IMR-90 (cell line): ENCODE measurements at regions not wholly inside any gene's neighbourhood (a gene's known extent, or its start where the extent isn't known, plus 50 kb on each side); places are given as distances from the start of the nearest gene placed in this dataset.

ENCODE experiments used
- ATAC-seq: fragments of 200-7000 bp; cut with Tn5 transposase; 2 replicates; pipeline ENCODE4 v1.9.1; 2020; ENCODE audit warnings: low read depth, mild to moderate bottlenecking, moderate library complexity
- BruUV-seq: library from RNA; stranded (reverse); fragments of 400-500 nt; replicated peaks from 2 replicates; lab custom pipeline; 2021; lab: Mats Ljungman, UMichigan
- CTCF ChIA-PET: fragments of 300-600 bp; formaldehyde crosslinking; extraction: SDS; loops from one replicate; lab custom pipeline; 2021; ENCODE audit warnings: antibody characterized with exemption; lab: Yijun Ruan, JAX
- POLR2A ChIA-PET: fragments of 300-600 bp; sonication (Branson Sonifier 250); formaldehyde crosslinking; loops from one replicate; lab custom pipeline; 2022; ENCODE audit warnings: antibody characterized with exemption; ENCODE audit not compliant: unreplicated experiment; lab: Charles Lee
- DNase-seq: peaks from one replicate; pipeline ENCODE4 v3.0.0; 2013
- H2AFZ ChIP-seq: replicated peaks from 2 replicates; pipeline ENCODE3; 2013; ENCODE audit warnings: low read length, mild to moderate bottlenecking; ENCODE audit not compliant: poor library complexity
- H2AK5ac ChIP-seq: 2 replicates; pipeline ENCODE4 v1.6.1; 2013; ENCODE audit warnings: low read depth, low read length, inconsistent platforms
- H2AK9ac ChIP-seq: replicated peaks from 2 replicates; pipeline ENCODE3; 2013; ENCODE audit warnings: mild to moderate bottlenecking, low read depth, low read length, moderate library complexity; ENCODE audit not compliant: poor library complexity
- H2BK120ac ChIP-seq: 2 replicates; pipeline ENCODE4 v1.6.1; 2013; ENCODE audit warnings: low read depth, low read length, inconsistent platforms
- H2BK15ac ChIP-seq: 3 replicates; pipeline ENCODE4 v1.6.1; 2013; ENCODE audit warnings: low read depth, low read length, inconsistent platforms
- H2BK20ac ChIP-seq: 2 replicates; pipeline ENCODE4 v1.6.1; 2013; ENCODE audit warnings: low read depth, mild to moderate bottlenecking, inconsistent platforms, low read length, moderate library complexity
- H2BK5ac ChIP-seq: 2 replicates; pipeline ENCODE4 v1.6.1; 2013; ENCODE audit warnings: mild to moderate bottlenecking, low read depth, low read length, inconsistent platforms; ENCODE audit not compliant: poor library complexity, severe bottlenecking
- H3K14ac ChIP-seq: replicated peaks from 2 replicates; pipeline ENCODE4 v1.6.1; 2013; ENCODE audit warnings: low read depth, low read length, inconsistent platforms
- H3K18ac ChIP-seq: 2 replicates; pipeline ENCODE4 v1.6.1; 2013; ENCODE audit warnings: low read depth, low read length, control low read depth
- H3K23ac ChIP-seq: 2 replicates; pipeline ENCODE4 v1.6.1; 2013; ENCODE audit warnings: low read depth, low read length, inconsistent platforms
- H3K27ac ChIP-seq: 2 replicates; pipeline ENCODE4 v1.5.1; 2013; ENCODE audit warnings: mild to moderate bottlenecking, control low read depth, low read length; ENCODE audit not compliant: insufficient read depth
- H3K27me3 ChIP-seq: 2 replicates; pipeline ENCODE4 v1.6.1; 2013; ENCODE audit warnings: low read length; ENCODE audit not compliant: control insufficient read depth, insufficient read depth
- H3K36me3 ChIP-seq: 2 replicates; pipeline ENCODE4 v1.6.1; 2013; ENCODE audit warnings: low read length, mixed read lengths; ENCODE audit not compliant: control insufficient read depth, insufficient read depth
- H3K4ac ChIP-seq: 2 replicates; pipeline ENCODE4 v1.6.1; 2013; ENCODE audit warnings: low read depth, low read length, inconsistent platforms
- H3K4me1 ChIP-seq: 2 replicates; pipeline ENCODE4 v1.6.1; 2013; ENCODE audit warnings: low read length, mixed read lengths; ENCODE audit not compliant: control insufficient read depth, insufficient read depth
- H3K4me2 ChIP-seq: 2 replicates; pipeline ENCODE4 v1.6.1; 2013; ENCODE audit warnings: low read depth, mild to moderate bottlenecking, control low read depth, low read length, moderate library complexity
- H3K4me3 ChIP-seq: 2 replicates; pipeline ENCODE4 v1.5.1; 2013; ENCODE audit warnings: low read depth, mild to moderate bottlenecking, control low read depth, low read length, moderate library complexity; ENCODE audit not compliant: insufficient read depth
- H3K56ac ChIP-seq: 2 replicates; pipeline ENCODE4 v1.6.1; 2013; ENCODE audit warnings: low read length, inconsistent platforms; ENCODE audit not compliant: insufficient read depth; ENCODE audit errors: extremely low read depth
- H3K79me1 ChIP-seq, 2 experiments: 2 replicates each; pipeline ENCODE4 v1.6.1; 2013; ENCODE audit warnings: low read length in 2 of 2, inconsistent platforms in 1 of 2, low read depth in 1 of 2
- H3K9ac ChIP-seq: 2 replicates; pipeline ENCODE4 v1.6.1; 2013; ENCODE audit warnings: low read depth, low read length, control low read depth
- H3K9me1 ChIP-seq: 2 replicates; pipeline ENCODE4 v1.6.1; 2013; ENCODE audit warnings: low read length, inconsistent platforms; ENCODE audit not compliant: insufficient read depth
- H3K9me3 ChIP-seq: 2 replicates; pipeline ENCODE4 v1.6.1; 2013; ENCODE audit warnings: low read length; ENCODE audit not compliant: control insufficient read depth, insufficient read depth
- H4K20me1 ChIP-seq: 2 replicates; pipeline ENCODE4 v1.6.1; 2013; ENCODE audit warnings: low read length, inconsistent platforms; ENCODE audit not compliant: insufficient read depth
- H4K5ac ChIP-seq: 2 replicates; pipeline ENCODE4 v1.6.1; 2013; ENCODE audit warnings: mild to moderate bottlenecking, low read depth, low read length, control low read depth
- H4K8ac ChIP-seq, 2 experiments: 2 replicates each; pipeline ENCODE4 v1.6.1; 2013; ENCODE audit warnings: low read depth in 2 of 2, low read length in 2 of 2, control low read depth in 1 of 2, inconsistent platforms in 1 of 2
- H4K91ac ChIP-seq: 2 replicates; pipeline ENCODE4 v1.6.1; 2013; ENCODE audit warnings: low read depth, low read length, inconsistent platforms; ENCODE audit not compliant: insufficient read depth
- CHD1 ChIP-seq: IDR thresholded peaks from 2 replicates; pipeline ENCODE4 v1.6.1; 2012; ENCODE audit warnings: low read depth, low read length, improper control_type of control experiment
- FOS ChIP-seq: fragments of 150-350 bp; IDR thresholded peaks from 2 replicates; pipeline ENCODE4 v1.6.1; 2016; ENCODE audit warnings: low read depth, low read length
- MAFK ChIP-seq: IDR thresholded peaks from 2 replicates; pipeline ENCODE4 v1.6.1; 2012; ENCODE audit warnings: low read depth, low read length, improper control_type of control experiment
- POLR2A ChIP-seq: IDR thresholded peaks from 2 replicates; pipeline ENCODE4 v1.6.1; 2012; ENCODE audit warnings: mild to moderate bottlenecking, low read depth, low read length
- RAD21 ChIP-seq: IDR thresholded peaks from 2 replicates; pipeline ENCODE4 v1.6.1; 2012; ENCODE audit warnings: low read length, improper control_type of control experiment
- RCOR1 ChIP-seq: IDR thresholded peaks from 2 replicates; pipeline ENCODE4 v1.6.1; 2012; ENCODE audit warnings: mild to moderate bottlenecking, low read length, improper control_type of control experiment; ENCODE audit not compliant: insufficient replicate concordance
- RFX5 ChIP-seq: IDR thresholded peaks from 2 replicates; pipeline ENCODE4 v1.8.0; 2012; ENCODE audit warnings: low read depth, mild to moderate bottlenecking, low read length, moderate library complexity
- SMC3 ChIP-seq: fragments of 150-350 bp; IDR thresholded peaks from 2 replicates; pipeline ENCODE4 v1.6.1; 2016; ENCODE audit warnings: low read depth, mild to moderate bottlenecking, antibody characterized with exemption, low read length, moderate library complexity
- WGBS, 2 experiments: methylation state at CpG; one replicate each; pipeline versions ENCODE4 v1.1.5 to v1.1.7; 2013; ENCODE audit warnings: missing lambda C conversion rate in 2 of 2; ENCODE audit not compliant: insufficient read length in 1 of 2; ENCODE audit errors: extremely low coverage in 2 of 2; 5-methylcytosine and 5-hydroxymethylcytosine counted together
- dilution Hi-C: fragments of 300-500 bp; cut with HindIII; formaldehyde crosslinking; loops from one replicate; pipeline ENCODE4 v1.14.3; 2018; ENCODE audit warnings: low sequenced_read_pairs; ENCODE audit not compliant: unreplicated experiment
- in situ Hi-C: fragments of 300-500 bp; cut with MboI; formaldehyde crosslinking; loops from 3 replicates; pipeline ENCODE4 v1.14.3; 2019; ENCODE audit warnings: low sequenced_read_pairs, inconsistent platforms, mixed read lengths
- intact Hi-C: fragments of 100-400 bp; cut with micrococcal nuclease; formaldehyde crosslinking; loops from 2 replicates; pipeline ENCODE4 v1.10.0; 2022
- TF ChIP-seq, protein P1 (sequence below): conservative IDR thresholded peaks from 2 replicates; pipeline ENCODE4 v1.5.1; 2012; ENCODE audit warnings: mild to moderate bottlenecking, low read depth, low read length, improper control_type of control experiment
- TF ChIP-seq, protein P2 (sequence below): fragments of 150-350 bp; IDR thresholded peaks from 2 replicates; pipeline ENCODE4 v1.6.1; 2017; ENCODE audit warnings: mild to moderate bottlenecking, antibody characterized with exemption, low read length, low read depth

DNA sequence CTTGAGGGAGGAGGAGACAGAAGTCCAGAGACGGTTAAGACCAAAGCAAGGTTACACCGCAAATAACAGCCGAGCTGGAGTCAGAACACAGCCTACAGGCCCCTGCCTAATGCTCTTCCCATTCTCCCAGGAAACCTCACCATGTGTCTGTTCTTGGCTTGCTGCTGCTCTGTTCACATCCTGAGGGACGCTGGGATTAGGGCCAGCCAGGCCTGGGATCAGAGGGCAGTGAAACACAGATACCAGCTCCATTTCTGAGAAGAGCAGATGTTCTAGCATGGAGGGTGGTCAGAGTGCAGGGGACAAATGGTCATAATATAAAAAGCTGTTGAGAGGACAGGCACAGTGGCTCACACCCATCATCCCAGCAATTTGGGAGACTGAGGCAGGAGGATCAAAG is 124.8 kb upstream of the LARP1 start:
- Histone ChIP-seq H2BK5ac (no peak overlapping the region), H3K14ac (no peak overlapping the region), H3K56ac (no peak overlapping the region), H3K9ac (no peak overlapping the region), H3K4me2 (no peak overlapping the region), H4K5ac (no peak overlapping the region), H3K27me3 (peaks cover 14% of the 10 kb centered on the region), H2AFZ (no peak overlapping the region), H3K9me1 (no peaks in the 10 kb centered on the region), H3K4ac (no peak overlapping the region), H4K20me1 (no peaks in the 10 kb centered on the region), H3K27ac (no peak overlapping the region), H4K91ac (no peak overlapping the region), H3K9me3 (no peaks in the 10 kb centered on the region), H2BK15ac (no peak overlapping the region), H3K36me3 (no peaks in the 10 kb centered on the region), H3K4me3 (no peak overlapping the region), H3K4me1 (no peaks in the 10 kb centered on the region; the same call in 1 of the 2 replicates), H2AK9ac (no peak overlapping the region), H3K18ac (no peak overlapping the region), H3K23ac (no peak overlapping the region), H4K8ac (no peak overlapping the region), H2BK120ac (no peak overlapping the region), H2AK5ac (no peak overlapping the region), H3K79me1 (no peaks in the 10 kb centered on the region), H2BK20ac (no peak overlapping the region)
- in situ Hi-C loops (no loop called here), dilution Hi-C loops (no loop called here), intact Hi-C loops (no loop called here)
- TF ChIP-seq POLR2A (no peak), CHD1 (no peak), FOS (no peak), RCOR1 (no peak), RAD21 (no peak), MAFK (no peak), RFX5 (no peak), SMC3 (no peak)
- TF ChIP-seq, protein P1, sequence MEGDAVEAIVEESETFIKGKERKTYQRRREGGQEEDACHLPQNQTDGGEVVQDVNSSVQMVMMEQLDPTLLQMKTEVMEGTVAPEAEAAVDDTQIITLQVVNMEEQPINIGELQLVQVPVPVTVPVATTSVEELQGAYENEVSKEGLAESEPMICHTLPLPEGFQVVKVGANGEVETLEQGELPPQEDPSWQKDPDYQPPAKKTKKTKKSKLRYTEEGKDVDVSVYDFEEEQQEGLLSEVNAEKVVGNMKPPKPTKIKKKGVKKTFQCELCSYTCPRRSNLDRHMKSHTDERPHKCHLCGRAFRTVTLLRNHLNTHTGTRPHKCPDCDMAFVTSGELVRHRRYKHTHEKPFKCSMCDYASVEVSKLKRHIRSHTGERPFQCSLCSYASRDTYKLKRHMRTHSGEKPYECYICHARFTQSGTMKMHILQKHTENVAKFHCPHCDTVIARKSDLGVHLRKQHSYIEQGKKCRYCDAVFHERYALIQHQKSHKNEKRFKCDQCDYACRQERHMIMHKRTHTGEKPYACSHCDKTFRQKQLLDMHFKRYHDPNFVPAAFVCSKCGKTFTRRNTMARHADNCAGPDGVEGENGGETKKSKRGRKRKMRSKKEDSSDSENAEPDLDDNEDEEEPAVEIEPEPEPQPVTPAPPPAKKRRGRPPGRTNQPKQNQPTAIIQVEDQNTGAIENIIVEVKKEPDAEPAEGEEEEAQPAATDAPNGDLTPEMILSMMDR: no peak
- TF ChIP-seq, protein P2, sequence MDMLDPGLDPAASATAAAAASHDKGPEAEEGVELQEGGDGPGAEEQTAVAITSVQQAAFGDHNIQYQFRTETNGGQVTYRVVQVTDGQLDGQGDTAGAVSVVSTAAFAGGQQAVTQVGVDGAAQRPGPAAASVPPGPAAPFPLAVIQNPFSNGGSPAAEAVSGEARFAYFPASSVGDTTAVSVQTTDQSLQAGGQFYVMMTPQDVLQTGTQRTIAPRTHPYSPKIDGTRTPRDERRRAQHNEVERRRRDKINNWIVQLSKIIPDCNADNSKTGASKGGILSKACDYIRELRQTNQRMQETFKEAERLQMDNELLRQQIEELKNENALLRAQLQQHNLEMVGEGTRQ: no peak
- POLR2A ChIA-PET: interaction anchor here (0.6 kb wide), 1 partner anchor 51 kb away, joined by 9 read pairs; no protein-coding TSS in a partner anchor
- WGBS, 2 experiments: no CpG with 5 or more reads among the region's 4 CpGs
- ATAC-seq: no peak
- DNase-seq: no peak
- no TSS peak for BruUV-seq
- CTCF ChIA-PET: interaction anchor here (0.6 kb wide), 1 partner anchor 173 kb away, joined by 3 read pairs; no protein-coding TSS in a partner anchor
